ENCODE measurements at regions not wholly inside any gene's neighbourhood (a gene's known extent, or its start where the extent isn't known, plus 50 kb on each side); places are given as distances from the start of the nearest gene placed in this dataset.

DNA sequence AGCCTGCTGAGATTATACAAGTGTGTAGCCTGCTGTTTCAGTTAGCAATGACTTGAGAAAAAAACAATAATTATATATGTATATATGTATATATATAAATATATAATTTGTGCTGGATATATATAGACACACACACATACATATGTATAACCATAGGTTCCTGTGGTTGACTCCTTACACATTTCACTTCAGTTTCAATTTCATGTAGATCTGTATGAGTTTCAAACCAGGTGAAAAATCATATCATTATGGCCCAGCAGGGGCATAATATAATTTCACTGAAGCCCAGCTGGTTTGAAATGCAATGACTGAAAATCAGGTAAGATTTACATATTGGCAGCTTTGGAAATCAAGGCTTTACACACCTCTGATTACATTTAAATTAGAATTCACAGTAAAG, 690.4 kb upstream of the CDH18 start:
- no peaks in the 10 kb centered on the region for H3F3A ChIP-seq (ENCODE audit: low read depth)
- TF ChIP-seq EZH2phosphoT487 (IDR thresholded peaks at IDR 0.05): no peak
- no peak for TF ChIP-seq EZH2 (IDR thresholded peaks at IDR 0.05)
- no peak for TF ChIP-seq CTCF (IDR thresholded peaks at IDR 0.05)
- no peak overlapping the region for H3K27ac ChIP-seq
- no peak overlapping the region for H3K4me3 ChIP-seq
- no peaks in the 10 kb centered on the region for H3K79me2 ChIP-seq (ENCODE audit: low read depth)
- Mint-ChIP-seq H3K9me3 (no peaks in the 10 kb centered on the region), H3K27ac (no peak overlapping the region), H3K36me3 (no peaks in the 10 kb centered on the region), H3K4me3 (no peak overlapping the region), H3K27me3 (ENCODE audit: insufficient read depth, low read depth) (peaks cover 2% of the 10 kb centered on the region), H3K4me1 (peaks cover 8% of the 10 kb centered on the region)
- DNase-seq (ENCODE audit: low spot score): no peak
- no peak overlapping the region for H3K9ac ChIP-seq
- H3K27me3 ChIP-seq: no peaks in the 10 kb centered on the region
- H3K9me3 ChIP-seq (ENCODE audit: low read depth): no peaks in the 10 kb centered on the region
- no peaks in the 10 kb centered on the region for H3K36me3 ChIP-seq
- no peaks in the 10 kb centered on the region for H4K20me1 ChIP-seq (ENCODE audit: low read depth)
- no peaks in the 10 kb centered on the region for H3K4me1 ChIP-seq
- no peak overlapping the region for H2AFZ ChIP-seq (replicated peaks)
- H3K4me2 ChIP-seq: no peak overlapping the region

DNA sequence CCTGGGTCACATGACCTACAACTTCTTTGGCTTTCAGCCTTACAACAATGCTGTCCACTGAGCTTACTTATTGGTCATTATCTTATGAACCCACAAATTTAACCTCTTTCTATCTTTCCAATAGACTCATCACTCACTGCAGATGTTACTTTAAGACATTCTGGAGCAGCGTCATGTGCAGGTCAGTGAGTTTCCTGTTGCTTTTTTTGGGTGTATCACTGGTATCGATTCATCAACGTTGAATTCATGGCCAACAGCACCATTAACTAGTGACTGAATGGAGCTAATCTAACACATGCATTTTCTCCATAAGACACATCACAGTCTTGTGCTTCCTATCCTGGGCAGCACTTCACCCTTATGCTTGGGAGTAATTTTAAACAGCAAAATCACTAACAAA, 672.6 kb upstream of the CDH18 start:
- H3K4me2 ChIP-seq: no peak overlapping the region
- TF ChIP-seq EZH2 (IDR thresholded peaks at IDR 0.05): no peak
- no peak for TF ChIP-seq EZH2phosphoT487 (IDR thresholded peaks at IDR 0.05)
- TF ChIP-seq CTCF (IDR thresholded peaks at IDR 0.05): no peak
- H3K4me3 ChIP-seq: no peak overlapping the region
- no peaks in the 10 kb centered on the region for H3K36me3 ChIP-seq
- no peaks in the 10 kb centered on the region for H3K4me1 Mint-ChIP-seq
- H3K9me3 ChIP-seq (ENCODE audit: low read depth): no peaks in the 10 kb centered on the region
- no peaks in the 10 kb centered on the region for H3K4me1 ChIP-seq
- H3K4me3 Mint-ChIP-seq: no peak overlapping the region
- no peaks in the 10 kb centered on the region for H3K27me3 ChIP-seq
- no peak overlapping the region for H3K27ac ChIP-seq
- DNase-seq (ENCODE audit: low spot score): no peak
- H3K27ac Mint-ChIP-seq: no peak overlapping the region
- H3K9me3 Mint-ChIP-seq: no peaks in the 10 kb centered on the region
- H4K20me1 ChIP-seq (ENCODE audit: low read depth): no peaks in the 10 kb centered on the region
- H3K27me3 Mint-ChIP-seq (ENCODE audit: insufficient read depth, low read depth): no peaks in the 10 kb centered on the region
- no peak overlapping the region for H3K9ac ChIP-seq
- H3K36me3 Mint-ChIP-seq: no peaks in the 10 kb centered on the region
- no peak overlapping the region for H2AFZ ChIP-seq (replicated peaks)
- H3F3A ChIP-seq (ENCODE audit: low read depth): no peaks in the 10 kb centered on the region
- no peaks in the 10 kb centered on the region for H3K79me2 ChIP-seq (ENCODE audit: low read depth)

DNA sequence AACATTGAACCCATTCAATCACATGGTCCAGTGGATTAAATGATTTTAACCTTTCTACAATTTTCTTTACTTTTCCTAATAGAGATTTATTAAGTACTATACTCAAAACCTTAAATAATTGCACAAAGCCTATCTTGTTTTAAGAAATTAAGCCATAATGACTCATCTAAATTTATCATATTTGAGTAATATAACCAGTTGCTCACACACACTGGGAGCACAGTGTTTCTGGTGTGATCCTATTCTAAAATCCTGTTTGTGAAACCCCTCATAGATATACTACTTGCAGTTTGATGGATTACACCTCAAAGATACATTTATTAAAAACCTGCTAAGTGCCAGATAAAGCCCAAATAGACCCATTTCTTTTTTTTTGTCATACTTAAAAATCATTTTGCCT, 668.3 kb upstream of the CDH18 start:
- Histone ChIP-seq H3K9me3 (ENCODE audit: low read depth) (no peaks in the 10 kb centered on the region), H3K4me3 (no peak overlapping the region), H3K9ac (no peak overlapping the region), H3K79me2 (ENCODE audit: low read depth) (no peaks in the 10 kb centered on the region), H3K27me3 (no peaks in the 10 kb centered on the region), H3F3A (ENCODE audit: low read depth) (no peaks in the 10 kb centered on the region), H3K36me3 (no peaks in the 10 kb centered on the region), H2AFZ (replicated peaks) (no peak overlapping the region), H4K20me1 (ENCODE audit: low read depth) (no peaks in the 10 kb centered on the region), H3K27ac (no peak overlapping the region), H3K4me1 (no peaks in the 10 kb centered on the region), H3K4me2 (no peak overlapping the region)
- no peak overlapping the region for H3K4me3 Mint-ChIP-seq
- no peaks in the 10 kb centered on the region for H3K36me3 Mint-ChIP-seq
- no peaks in the 10 kb centered on the region for H3K9me3 Mint-ChIP-seq
- TF ChIP-seq EZH2 (IDR thresholded peaks at IDR 0.05) (no peak), EZH2phosphoT487 (IDR thresholded peaks at IDR 0.05) (no peak), CTCF (IDR thresholded peaks at IDR 0.05) (no peak)
- no peak for DNase-seq (ENCODE audit: low spot score)
- no peak overlapping the region for H3K27ac Mint-ChIP-seq
- no peaks in the 10 kb centered on the region for H3K27me3 Mint-ChIP-seq (ENCODE audit: insufficient read depth, low read depth)
- H3K4me1 Mint-ChIP-seq: no peaks in the 10 kb centered on the region

- H3K27ac ChIP-seq: no peak overlapping the region
- Mint-ChIP-seq H3K36me3 (no peaks in the 10 kb centered on the region), H3K27ac (no peak overlapping the region), H3K9me3 (peaks cover 10% of the 10 kb centered on the region), H3K27me3 (ENCODE audit: insufficient read depth, low read depth) (no peaks in the 10 kb centered on the region), H3K4me1 (no peaks in the 10 kb centered on the region), H3K4me3 (no peak overlapping the region)
- no peak overlapping the region for H2AFZ ChIP-seq (replicated peaks)
- H3K27me3 ChIP-seq: no peaks in the 10 kb centered on the region
- TF ChIP-seq EZH2phosphoT487 (IDR thresholded peaks at IDR 0.05) (no peak), EZH2 (IDR thresholded peaks at IDR 0.05) (no peak), CTCF (IDR thresholded peaks at IDR 0.05) (no peak)
- no peaks in the 10 kb centered on the region for H3K4me1 ChIP-seq
- no peak overlapping the region for H3K9ac ChIP-seq
- no peak overlapping the region for H3K4me3 ChIP-seq
- no peaks in the 10 kb centered on the region for H3K9me3 ChIP-seq (ENCODE audit: low read depth)
- no peak for DNase-seq (ENCODE audit: low spot score)
- H3F3A ChIP-seq (ENCODE audit: low read depth): no peaks in the 10 kb centered on the region
- H4K20me1 ChIP-seq (ENCODE audit: low read depth): no peaks in the 10 kb centered on the region
- H3K36me3 ChIP-seq: no peaks in the 10 kb centered on the region
- no peak overlapping the region for H3K4me2 ChIP-seq
- no peaks in the 10 kb centered on the region for H3K79me2 ChIP-seq (ENCODE audit: low read depth)
Observed at GRCh38 chr5:20655211-20655610, 667.2 kb upstream of the CDH18 start.

All from neural progenitor cell (in vitro differentiated cells).